ENCODE measurements at regions not wholly inside any gene's neighbourhood (a gene's known extent, or its start where the extent isn't known, plus 50 kb on each side); places are given as distances from the start of the nearest gene placed in this dataset.

- Histone ChIP-seq H3K4me3 (replicated peaks; ENCODE audit: insufficient read depth, low read length) (no peak overlapping the region), H3K27ac (replicated peaks) (no peak overlapping the region), H3K27me3 (ENCODE audit: insufficient read depth, poor library complexity, severe bottlenecking) (no peaks in the 10 kb centered on the region)
- DNase-seq (ENCODE audit: low read depth in 1 of 2, low spot score in 1 of 2), result no peak
- TF ChIP-seq GABPA (IDR thresholded peaks at IDR 0.05; ENCODE audit: low read depth) (no peak), SPI1 (IDR thresholded peaks at IDR 0.05; ENCODE audit: borderline replicate concordance, low read depth) (no peak), REST (IDR thresholded peaks at IDR 0.05; ENCODE audit: insufficient replicate concordance, low read depth) (no peak), CTCF (IDR thresholded peaks at IDR 0.05; ENCODE audit: insufficient read depth, low read length) (no peak), POLR2AphosphoS5 (IDR thresholded peaks at IDR 0.05; ENCODE audit: low read depth) (no peak)
Measured at GRCh38 chr6:49325891-49326290, 137.2 kb downstream of the MMUT start.

- TF ChIP-seq REST (IDR thresholded peaks at IDR 0.05; ENCODE audit: insufficient replicate concordance, low read depth) (no peak), CTCF (IDR thresholded peaks at IDR 0.05; ENCODE audit: insufficient read depth, low read length) (no peak), GABPA (IDR thresholded peaks at IDR 0.05; ENCODE audit: low read depth) (no peak), SPI1 (IDR thresholded peaks at IDR 0.05; ENCODE audit: borderline replicate concordance, low read depth) (no peak), POLR2AphosphoS5 (IDR thresholded peaks at IDR 0.05; ENCODE audit: low read depth) (no peak)
- H3K4me3 ChIP-seq (replicated peaks; ENCODE audit: insufficient read depth, low read length), result no peak overlapping the region
- no peaks in the 10 kb centered on the region for H3K27me3 ChIP-seq (ENCODE audit: insufficient read depth, poor library complexity, severe bottlenecking)
- H3K27ac ChIP-seq (replicated peaks), result no peak overlapping the region
- no peak for DNase-seq (ENCODE audit: low read depth in 1 of 2, low spot score in 1 of 2)
Measured at GRCh38 chr6:49322861-49323260, 140.2 kb downstream of the MMUT start.

- Histone ChIP-seq H3K4me3 (replicated peaks; ENCODE audit: insufficient read depth, low read length) (no peak overlapping the region), H3K27me3 (ENCODE audit: insufficient read depth, poor library complexity, severe bottlenecking) (no peaks in the 10 kb centered on the region), H3K27ac (replicated peaks) (no peak overlapping the region)
- TF ChIP-seq POLR2AphosphoS5 (IDR thresholded peaks at IDR 0.05; ENCODE audit: low read depth) (no peak), CTCF (IDR thresholded peaks at IDR 0.05; ENCODE audit: insufficient read depth, low read length) (no peak), SPI1 (IDR thresholded peaks at IDR 0.05; ENCODE audit: borderline replicate concordance, low read depth) (no peak), REST (IDR thresholded peaks at IDR 0.05; ENCODE audit: insufficient replicate concordance, low read depth) (no peak), GABPA (IDR thresholded peaks at IDR 0.05; ENCODE audit: low read depth) (no peak)
- no peak for DNase-seq (ENCODE audit: low read depth in 1 of 2, low spot score in 1 of 2)
Measured at GRCh38 chr6:49321561-49322072, 141.4 kb downstream of the MMUT start.
